NCI-H1436 treated with DMSO at 0.1 percent for 48 hours (cell line): ENCODE measurements at regions not wholly inside any gene's neighbourhood (a gene's known extent, or its start where the extent isn't known, plus 50 kb on each side); places are given as distances from the start of the nearest gene placed in this dataset.

Experiments used
- DNase-seq: peaks from one replicate; lab custom pipeline; 2025; lab: John Stamatoyannopoulos, UW

GRCh38 chr3:19093084-19093483 is 55.2 kb upstream of the KCNH8 start:
- no peak for DNase-seq

GRCh38 chr3:19077388-19077787 is 70.9 kb upstream of the KCNH8 start:
- no peak for DNase-seq

- no peak for DNase-seq
These were observed 73.3 kb upstream of the KCNH8 start for GRCh38 chr3:19075037-19075436.

- DNase-seq, result no peak
These were observed 73.9 kb upstream of the KCNH8 start for GRCh38 chr3:19074257-19074900.

DNA sequence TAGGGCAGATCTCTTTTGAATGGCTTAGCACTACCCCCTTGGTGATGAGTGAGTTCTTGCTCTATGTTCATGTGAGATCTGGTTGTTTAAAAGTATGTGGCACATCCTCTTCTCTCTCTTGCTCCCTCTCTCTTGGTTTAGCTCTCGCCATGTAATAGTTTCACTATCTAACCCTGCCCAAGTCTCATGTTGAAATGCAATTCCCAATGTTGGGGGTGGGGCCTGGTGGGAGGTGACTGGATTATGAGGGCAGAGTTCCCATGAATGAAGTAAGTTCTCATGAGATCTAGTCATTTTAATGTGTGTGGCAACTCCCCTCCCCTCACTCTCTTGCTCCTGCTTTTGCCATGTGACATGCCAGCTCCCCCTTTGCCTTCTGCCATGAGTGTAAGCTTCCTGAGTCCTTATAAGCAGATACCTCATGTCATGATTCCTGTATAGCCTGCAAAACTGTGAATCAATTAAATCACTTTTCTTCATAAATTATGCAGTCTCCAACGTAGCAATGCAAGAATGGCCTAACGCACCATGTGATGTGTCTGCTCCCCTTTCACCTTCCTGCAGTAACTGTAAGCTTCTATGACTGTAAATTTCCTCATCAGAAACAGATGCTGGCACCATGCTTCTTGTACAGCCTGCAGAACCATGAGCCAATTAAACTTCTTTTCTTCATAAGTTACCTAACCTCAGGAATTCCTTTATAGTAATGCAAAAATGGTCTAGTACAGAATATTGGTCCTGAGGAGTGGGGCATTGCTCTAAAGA is 74.8 kb upstream of the KCNH8 start:
- no peak for DNase-seq

DNA sequence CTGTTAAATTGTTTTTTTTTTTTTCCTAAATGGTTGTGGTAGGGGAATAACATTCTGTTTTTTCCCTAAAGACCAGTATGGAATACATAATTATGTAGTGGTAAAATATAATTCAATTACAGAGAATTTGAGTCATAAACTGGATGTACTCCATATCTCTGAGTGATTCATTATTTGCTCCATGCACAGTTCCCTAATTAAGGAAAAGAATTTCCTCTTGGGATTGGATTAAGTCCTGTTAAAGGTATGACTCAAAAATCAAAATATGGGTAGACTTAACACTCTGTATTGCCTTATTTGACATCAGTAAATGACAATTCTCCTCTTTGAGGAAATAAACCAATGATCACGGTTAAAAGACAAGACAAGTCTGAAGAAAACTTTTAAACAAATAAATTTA is 78.0 kb upstream of the KCNH8 start:
- no peak for DNase-seq

DNA sequence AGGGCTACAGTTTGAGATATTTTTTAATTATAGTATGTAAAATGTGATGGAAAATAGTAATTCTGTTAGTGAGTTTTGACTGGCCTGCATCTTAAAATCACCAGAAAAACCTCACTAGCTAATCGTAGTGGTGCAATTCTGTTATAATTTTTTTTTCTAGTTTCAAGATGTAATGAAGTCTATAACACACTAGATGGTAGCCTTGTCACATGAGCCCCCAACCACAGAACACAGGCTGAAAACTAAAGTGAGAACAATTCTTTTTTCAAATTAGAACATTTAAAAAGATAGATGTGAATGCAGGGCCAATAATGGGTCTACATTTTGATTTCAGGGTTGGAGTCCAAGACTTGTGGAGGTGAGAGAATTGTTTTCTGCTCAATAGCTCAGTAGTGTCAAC is 83.3 kb upstream of the KCNH8 start:
- no peak for DNase-seq

DNA sequence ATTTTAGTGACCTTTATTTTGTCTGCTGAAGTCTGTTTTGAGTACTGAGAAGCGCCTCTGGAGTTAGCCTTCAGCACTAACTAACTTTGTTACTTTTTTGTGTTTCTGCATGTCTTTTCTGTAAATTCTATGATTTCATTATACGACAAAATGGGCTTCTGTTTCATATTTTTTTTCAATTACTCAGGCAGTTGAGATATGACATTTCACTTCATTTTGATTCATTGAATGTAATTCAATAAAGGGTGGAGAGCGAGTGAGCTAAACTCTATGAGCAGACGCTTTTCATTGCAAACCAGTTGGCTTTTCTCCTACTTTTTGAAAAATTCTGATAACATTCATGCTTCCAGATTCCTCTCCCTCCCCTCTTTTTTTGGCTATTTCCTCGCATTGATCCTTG is 84.4 kb upstream of the KCNH8 start:
- DNase-seq, result no peak

- DNase-seq, result no peak
These were observed 87.9 kb upstream of the KCNH8 start for GRCh38 chr3:19060404-19060803.

GRCh38 chr3:19052874-19053273 is 95.4 kb upstream of the KCNH8 start:
- DNase-seq, result no peak

DNA sequence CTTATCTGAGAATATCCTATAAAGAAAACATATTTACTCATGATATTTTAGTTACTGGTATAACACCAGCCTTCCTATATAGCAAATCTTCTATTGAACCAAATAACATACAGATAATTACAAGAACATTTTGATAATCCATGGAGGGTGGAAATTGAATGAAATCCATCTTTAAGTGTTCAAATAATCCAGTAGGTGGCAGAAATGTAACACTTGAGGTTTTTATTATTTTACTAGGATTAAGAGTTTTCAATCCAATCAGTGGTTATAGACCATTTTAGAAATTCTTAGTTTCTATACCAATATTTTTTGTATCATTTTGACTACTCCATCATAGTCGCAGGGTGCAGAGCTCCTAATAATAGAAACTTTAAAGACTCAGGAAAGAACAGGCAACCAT is 101.9 kb upstream of the KCNH8 start:
- no peak for DNase-seq

GRCh38 chr3:19030522-19030839 is 117.8 kb upstream of the KCNH8 start:
- no peak for DNase-seq

DNA sequence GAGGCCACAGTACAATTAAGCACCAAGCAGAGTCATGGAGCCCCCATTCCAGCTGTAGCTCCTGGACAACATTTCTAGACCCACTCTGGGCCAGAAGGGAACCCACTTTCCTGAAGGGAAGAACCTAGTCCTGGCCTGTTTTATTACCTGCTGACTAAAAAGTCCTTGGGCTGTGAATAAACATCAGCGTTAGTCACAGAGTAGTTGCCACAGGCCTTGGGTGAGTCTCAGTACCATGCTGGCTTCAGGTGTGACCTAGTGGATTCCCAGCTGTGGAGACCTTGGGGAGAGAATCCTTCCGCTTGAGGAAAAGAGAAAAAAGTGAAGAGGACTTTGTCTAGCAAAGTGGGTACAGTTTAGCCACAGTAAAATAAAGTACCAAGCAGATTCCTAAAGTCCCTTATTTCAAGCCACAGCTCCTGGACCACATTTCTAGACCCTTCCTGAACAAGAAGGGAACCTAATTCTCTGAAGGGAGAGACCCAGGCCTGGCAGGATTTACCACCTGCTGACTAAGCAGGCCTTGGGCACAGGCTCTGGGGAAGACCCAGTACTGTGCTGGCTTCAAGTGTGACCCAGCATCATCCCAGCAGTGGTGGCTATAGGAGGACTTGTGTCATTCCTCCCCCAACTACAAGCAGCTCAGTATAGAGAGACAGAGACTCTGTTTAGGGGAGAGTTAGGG is 118.3 kb upstream of the KCNH8 start:
- no peak for DNase-seq

DNA sequence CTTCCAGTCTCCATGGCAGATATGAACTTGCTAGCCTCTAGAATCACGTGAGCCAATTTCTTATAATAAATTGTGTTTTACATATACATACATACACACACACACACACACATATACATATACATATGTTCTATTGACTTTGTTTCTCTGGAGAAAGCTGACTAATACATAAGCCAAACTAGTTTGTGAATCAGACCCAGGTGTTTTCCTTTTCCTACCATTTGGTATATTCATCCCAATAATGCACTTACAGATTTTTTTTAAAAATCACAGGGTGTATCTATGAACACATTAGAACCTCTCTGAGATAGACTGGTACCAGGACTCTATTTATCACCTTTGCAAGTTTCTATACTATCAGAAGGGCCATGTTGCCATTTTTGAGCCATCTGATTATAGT is 122.9 kb upstream of the KCNH8 start:
- DNase-seq, result no peak

DNA sequence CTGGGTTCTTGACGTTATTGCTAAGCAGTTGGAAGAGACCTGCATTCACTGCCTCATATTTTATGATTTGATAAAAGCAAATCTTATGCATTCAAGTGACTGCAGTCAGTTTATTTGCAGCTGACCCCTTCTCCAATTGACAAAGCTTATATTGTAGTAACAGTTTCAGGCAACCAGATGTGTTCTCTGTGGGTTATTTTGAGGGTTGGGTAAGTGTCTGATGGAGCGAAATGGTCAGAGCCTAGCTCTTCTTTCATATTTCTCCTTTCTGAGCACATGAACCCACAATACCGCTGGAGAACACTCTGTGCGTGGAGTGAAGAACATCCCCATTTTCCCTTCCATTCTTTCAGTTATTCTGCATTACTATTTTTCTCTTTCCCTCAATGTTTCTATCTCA is 125.8 kb upstream of the KCNH8 start:
- DNase-seq, result no peak

DNA sequence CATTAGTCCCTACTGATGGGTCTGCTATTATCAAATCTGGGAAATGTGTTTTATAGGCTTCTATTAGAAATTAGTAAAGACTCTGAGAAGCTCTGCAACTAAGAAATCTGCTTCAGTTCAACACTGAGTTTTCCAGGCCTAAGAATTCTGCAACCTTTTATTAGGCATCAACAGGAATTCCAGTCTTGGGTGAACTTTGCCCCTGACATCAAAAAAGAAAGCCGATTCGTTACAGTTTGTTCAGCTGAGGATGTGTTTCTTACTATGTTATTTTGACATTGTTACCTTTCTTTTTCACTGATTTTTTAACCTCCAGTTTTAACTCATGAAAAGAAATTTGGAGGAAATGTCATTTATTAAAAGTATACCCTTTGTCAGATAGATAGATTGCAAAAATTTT is 131.5 kb upstream of the KCNH8 start:
- no peak for DNase-seq

DNA sequence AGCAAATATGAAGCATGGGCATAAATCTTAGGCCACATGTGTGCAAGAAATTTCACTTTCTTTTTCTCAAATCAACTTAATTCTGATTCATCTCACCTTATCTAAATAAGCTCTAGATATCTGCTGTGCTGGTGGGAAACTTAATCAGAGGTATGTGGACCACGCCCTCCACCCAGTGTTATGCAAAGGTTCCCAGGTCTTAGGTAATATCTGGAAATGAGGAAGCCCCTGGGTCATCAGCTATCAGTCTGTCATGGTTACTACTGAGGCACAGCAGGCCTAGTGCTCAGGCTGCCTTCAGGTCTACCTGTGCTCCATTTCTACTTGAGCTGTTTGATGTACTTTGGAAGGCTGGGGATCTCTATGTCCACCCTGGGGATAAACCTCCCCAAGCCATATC is 134.4 kb upstream of the KCNH8 start:
- no peak for DNase-seq

DNA sequence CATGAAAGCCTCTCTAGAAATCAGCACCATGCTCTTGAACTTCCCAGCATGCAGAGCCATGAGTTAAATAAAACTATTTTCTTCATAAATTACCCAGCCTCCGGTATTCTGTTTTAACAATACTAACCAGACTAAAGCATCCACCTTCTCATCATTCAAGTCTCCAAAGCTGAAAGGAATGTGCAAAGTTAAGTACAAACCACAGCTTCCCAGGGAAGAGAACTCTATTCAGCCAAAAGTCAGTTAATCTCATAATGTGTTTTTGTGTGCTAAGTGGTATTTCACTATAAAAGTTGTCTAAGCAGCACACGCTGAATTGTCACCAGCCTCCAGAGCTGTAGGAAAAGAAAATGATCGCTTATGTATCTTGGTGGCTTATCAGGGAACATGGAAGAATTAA is 135.5 kb upstream of the KCNH8 start:
- DNase-seq, result no peak

DNA sequence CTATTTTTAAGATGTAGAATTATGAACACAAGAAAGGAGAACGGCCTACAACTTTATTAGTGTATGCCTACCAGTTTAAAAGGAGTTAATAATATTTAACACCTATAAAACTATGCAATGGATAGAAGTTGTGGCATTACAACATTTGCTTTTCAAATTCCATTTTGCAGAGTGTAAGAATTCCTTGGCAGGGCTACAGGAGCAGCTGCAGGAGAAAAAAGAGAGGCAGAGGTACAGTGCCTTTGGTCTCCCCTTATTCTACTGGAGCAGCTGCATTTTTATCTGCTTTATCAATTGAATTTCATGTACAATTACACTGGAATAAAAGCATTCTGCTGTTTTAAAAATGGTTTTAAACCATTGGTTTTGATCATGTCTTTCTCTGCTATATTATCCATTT is 145.7 kb upstream of the KCNH8 start:
- no peak for DNase-seq

DNA sequence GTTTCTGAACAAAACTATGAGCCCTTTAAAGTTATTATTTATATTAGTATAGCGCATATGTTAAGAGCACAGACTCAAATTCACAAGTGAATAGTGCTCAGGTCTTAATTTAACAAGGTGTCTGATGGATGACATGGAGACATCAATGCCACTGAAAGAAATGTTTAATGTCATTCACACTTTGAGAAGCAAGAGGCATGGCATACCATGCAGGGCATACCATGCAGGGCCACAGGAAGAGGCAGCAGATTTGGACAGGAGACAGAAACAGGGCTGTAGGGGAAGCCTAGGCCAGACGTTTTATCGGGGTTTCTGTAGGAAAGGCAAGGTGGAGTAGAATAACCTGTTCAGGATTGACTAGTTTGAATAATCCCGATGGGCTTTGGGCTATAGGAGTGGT is 150.2 kb upstream of the KCNH8 start:
- DNase-seq, result no peak

DNA sequence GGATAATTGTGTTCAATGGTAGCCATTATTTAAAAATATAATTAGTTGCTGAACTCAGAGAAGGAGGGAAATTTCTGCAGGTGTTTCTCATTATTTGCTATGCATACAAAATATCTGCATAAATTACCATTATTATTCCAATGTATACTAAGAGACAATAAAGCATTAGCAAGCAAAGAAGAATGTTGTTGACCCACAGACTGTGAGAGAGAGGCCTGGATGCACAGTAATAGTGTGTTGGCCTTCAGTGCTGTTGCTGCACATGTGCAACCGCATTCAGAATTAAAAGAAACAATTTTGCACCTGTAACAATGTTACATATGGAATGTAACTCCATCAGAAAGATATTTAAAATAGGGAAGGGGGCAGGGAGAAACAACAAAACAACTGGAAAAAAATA is 155.6 kb upstream of the KCNH8 start:
- no peak for DNase-seq

GRCh38 chr3:18989237-18989795 is 159.0 kb upstream of the KCNH8 start:
- no peak for DNase-seq

DNA sequence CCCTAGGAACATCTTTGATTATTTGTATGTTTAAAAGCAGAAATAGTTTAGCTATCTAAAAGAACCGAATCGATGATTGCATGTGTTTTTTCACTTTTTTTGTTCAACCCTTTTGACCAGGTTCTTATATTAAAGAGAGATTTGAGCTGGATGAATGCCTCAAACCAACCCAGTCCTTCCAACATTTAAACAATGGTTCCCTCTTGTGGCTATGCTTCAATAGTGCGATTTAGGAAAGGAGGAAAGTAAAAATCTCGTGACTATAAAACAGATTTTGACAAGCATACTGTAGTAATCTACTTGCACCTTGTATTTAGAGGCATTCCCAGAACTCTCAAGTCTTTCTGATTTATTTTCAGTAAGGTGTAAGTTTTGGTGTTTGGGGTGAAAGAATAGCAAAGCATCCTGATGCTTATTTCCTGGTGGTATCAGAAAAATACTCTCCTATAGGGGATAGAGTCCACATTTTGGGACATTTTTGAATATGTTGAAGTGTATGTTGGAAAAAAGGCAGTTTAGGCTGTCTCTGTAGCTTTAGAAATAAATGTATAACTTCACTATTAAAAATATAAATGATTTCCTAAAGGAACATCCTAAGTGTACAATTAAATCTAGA is 159.6 kb upstream of the KCNH8 start:
- DNase-seq, result no peak
